ENCODE measurements at regions not wholly inside any gene's neighbourhood (a gene's known extent, or its start where the extent isn't known, plus 50 kb on each side); places are given as distances from the start of the nearest gene placed in this dataset.

DNA sequence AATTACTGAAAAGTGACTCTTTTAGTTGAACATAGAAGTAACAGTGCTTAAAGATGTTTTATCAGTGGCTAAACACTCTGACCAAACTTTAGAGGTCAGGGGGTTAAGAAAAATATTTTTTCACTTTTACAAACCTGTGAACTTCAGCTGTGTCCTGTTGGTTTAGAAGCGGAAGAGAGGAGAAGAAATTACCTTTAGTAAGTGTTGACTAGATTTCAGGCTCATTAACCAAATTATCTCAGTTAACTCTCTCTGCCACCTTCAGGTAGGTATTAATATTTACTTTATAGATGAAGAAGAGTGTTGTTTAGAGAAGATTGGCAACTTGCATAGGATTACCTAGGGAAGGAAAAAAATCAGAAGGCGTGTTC, 151.9 kb upstream of the CMC1 start (continued):
- TF ChIP-seq, protein P1, sequence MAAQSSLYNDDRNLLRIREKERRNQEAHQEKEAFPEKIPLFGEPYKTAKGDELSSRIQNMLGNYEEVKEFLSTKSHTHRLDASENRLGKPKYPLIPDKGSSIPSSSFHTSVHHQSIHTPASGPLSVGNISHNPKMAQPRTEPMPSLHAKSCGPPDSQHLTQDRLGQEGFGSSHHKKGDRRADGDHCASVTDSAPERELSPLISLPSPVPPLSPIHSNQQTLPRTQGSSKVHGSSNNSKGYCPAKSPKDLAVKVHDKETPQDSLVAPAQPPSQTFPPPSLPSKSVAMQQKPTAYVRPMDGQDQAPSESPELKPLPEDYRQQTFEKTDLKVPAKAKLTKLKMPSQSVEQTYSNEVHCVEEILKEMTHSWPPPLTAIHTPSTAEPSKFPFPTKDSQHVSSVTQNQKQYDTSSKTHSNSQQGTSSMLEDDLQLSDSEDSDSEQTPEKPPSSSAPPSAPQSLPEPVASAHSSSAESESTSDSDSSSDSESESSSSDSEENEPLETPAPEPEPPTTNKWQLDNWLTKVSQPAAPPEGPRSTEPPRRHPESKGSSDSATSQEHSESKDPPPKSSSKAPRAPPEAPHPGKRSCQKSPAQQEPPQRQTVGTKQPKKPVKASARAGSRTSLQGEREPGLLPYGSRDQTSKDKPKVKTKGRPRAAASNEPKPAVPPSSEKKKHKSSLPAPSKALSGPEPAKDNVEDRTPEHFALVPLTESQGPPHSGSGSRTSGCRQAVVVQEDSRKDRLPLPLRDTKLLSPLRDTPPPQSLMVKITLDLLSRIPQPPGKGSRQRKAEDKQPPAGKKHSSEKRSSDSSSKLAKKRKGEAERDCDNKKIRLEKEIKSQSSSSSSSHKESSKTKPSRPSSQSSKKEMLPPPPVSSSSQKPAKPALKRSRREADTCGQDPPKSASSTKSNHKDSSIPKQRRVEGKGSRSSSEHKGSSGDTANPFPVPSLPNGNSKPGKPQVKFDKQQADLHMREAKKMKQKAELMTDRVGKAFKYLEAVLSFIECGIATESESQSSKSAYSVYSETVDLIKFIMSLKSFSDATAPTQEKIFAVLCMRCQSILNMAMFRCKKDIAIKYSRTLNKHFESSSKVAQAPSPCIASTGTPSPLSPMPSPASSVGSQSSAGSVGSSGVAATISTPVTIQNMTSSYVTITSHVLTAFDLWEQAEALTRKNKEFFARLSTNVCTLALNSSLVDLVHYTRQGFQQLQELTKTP (IDR thresholded peaks at IDR 0.05; ENCODE audit: low read depth in 1 of 2, partially characterized antibody in 2 of 2), result no peak
- TF ChIP-seq ZNF584 (CRISPR knock-in tag; IDR thresholded peaks at IDR 0.05; ENCODE audit: low read depth) (no peak), SP1 (CRISPR knock-in tag; IDR thresholded peaks at IDR 0.05) (no peak), SMAD4 (CRISPR knock-in tag; conservative IDR thresholded peaks at IDR 0.05) (no peak), SLC30A9 (CRISPR knock-in tag; IDR thresholded peaks at IDR 0.05) (no peak), NFYB (IDR thresholded peaks at IDR 0.05; ENCODE audit: extremely low read depth, insufficient read length) (no peak), XRCC4 (IDR thresholded peaks at IDR 0.05; ENCODE audit: extremely low read depth, insufficient read depth, insufficient read length) (no peak), POU5F1 (IDR thresholded peaks at IDR 0.05; ENCODE audit: borderline replicate concordance, low read depth, low read length, partially characterized antibody) (no peak)
- TF ChIP-seq, protein P2, sequence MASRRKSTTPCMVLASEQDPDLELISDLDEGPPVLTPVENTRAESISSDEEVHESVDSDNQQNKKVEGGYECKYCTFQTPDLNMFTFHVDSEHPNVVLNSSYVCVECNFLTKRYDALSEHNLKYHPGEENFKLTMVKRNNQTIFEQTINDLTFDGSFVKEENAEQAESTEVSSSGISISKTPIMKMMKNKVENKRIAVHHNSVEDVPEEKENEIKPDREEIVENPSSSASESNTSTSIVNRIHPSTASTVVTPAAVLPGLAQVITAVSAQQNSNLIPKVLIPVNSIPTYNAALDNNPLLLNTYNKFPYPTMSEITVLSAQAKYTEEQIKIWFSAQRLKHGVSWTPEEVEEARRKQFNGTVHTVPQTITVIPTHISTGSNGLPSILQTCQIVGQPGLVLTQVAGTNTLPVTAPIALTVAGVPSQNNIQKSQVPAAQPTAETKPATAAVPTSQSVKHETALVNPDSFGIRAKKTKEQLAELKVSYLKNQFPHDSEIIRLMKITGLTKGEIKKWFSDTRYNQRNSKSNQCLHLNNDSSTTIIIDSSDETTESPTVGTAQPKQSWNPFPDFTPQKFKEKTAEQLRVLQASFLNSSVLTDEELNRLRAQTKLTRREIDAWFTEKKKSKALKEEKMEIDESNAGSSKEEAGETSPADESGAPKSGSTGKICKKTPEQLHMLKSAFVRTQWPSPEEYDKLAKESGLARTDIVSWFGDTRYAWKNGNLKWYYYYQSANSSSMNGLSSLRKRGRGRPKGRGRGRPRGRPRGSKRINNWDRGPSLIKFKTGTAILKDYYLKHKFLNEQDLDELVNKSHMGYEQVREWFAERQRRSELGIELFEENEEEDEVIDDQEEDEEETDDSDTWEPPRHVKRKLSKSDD (conservative IDR thresholded peaks at IDR 0.05; ENCODE audit: low read length), result no peak
- TF ChIP-seq, protein P3, sequence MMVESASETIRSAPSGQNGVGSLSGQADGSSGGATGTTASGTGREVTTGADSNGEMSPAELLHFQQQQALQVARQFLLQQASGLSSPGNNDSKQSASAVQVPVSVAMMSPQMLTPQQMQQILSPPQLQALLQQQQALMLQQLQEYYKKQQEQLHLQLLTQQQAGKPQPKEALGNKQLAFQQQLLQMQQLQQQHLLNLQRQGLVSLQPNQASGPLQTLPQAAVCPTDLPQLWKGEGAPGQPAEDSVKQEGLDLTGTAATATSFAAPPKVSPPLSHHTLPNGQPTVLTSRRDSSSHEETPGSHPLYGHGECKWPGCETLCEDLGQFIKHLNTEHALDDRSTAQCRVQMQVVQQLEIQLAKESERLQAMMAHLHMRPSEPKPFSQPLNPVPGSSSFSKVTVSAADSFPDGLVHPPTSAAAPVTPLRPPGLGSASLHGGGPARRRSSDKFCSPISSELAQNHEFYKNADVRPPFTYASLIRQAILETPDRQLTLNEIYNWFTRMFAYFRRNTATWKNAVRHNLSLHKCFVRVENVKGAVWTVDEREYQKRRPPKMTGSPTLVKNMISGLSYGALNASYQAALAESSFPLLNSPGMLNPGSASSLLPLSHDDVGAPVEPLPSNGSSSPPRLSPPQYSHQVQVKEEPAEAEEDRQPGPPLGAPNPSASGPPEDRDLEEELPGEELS (CRISPR knock-in tag; IDR thresholded peaks at IDR 0.05; ENCODE audit: borderline replicate concordance), result no peak
- TF ChIP-seq, protein P4, sequence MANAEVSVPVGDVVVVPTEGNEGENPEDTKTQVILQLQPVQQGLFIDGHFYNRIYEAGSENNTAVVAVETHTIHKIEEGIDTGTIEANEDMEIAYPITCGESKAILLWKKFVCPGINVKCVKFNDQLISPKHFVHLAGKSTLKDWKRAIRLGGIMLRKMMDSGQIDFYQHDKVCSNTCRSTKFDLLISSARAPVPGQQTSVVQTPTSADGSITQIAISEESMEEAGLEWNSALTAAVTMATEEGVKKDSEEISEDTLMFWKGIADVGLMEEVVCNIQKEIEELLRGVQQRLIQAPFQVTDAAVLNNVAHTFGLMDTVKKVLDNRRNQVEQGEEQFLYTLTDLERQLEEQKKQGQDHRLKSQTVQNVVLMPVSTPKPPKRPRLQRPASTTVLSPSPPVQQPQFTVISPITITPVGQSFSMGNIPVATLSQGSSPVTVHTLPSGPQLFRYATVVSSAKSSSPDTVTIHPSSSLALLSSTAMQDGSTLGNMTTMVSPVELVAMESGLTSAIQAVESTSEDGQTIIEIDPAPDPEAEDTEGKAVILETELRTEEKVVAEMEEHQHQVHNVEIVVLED (CRISPR knock-in tag; IDR thresholded peaks at IDR 0.05), result no peak
- TF ChIP-seq, protein P5, sequence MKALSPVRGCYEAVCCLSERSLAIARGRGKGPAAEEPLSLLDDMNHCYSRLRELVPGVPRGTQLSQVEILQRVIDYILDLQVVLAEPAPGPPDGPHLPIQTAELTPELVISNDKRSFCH (CRISPR knock-in tag; IDR thresholded peaks at IDR 0.05), result no peak
- TF ChIP-seq, protein P5 (tag; IDR thresholded peaks at IDR 0.05), result no peak

Measured in K562 (cell line).